ENCODE measurements at regions not wholly inside any gene's neighbourhood (a gene's known extent, or its start where the extent isn't known, plus 50 kb on each side); places are given as distances from the start of the nearest gene placed in this dataset.

DNA sequence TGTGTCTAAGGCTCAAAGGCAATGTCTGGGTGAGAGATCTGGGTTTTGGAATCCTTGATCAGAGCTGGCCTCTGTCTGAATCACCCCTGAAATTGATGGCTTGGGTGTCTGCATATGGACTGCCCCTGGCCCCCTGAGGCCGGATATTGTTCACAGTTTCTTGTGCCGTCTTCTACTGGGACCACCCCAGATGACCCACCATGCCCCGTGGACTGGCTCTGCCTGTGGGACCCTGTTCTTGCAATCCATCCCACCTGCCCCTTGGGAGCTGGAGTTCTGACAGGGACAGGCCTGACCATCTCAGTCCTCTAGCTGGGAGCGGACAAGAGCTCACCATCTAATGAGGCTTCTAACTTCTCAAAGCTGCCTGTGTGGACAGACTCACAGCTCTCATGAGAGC is 119.9 kb downstream of the FAM43A start:
- Histone ChIP-seq H2BK12ac (ENCODE audit: insufficient read length, low read depth, low read length) (no peak overlapping the region), H3K9ac (ENCODE audit: extremely low read depth, insufficient read length, low read length) (no peak overlapping the region), H2BK5ac (ENCODE audit: insufficient read length, low read length) (no peak overlapping the region), H4K20me1 (ENCODE audit: control insufficient read depth, insufficient read depth, insufficient read length) (no peaks in the 10 kb centered on the region), H3K27me3 (ENCODE audit: insufficient read depth, low read length) (no peaks in the 10 kb centered on the region), H3K4me2 (ENCODE audit: insufficient read depth, insufficient read length, low read length) (no peak overlapping the region), H3T11ph (ENCODE audit: low read length) (no peak overlapping the region), H3K4ac (ENCODE audit: low read depth, low read length) (no peak overlapping the region), H2BK20ac (ENCODE audit: low read depth, low read length, poor library complexity, severe bottlenecking) (no peak overlapping the region), H2AFZ (ENCODE audit: low read length) (no peak overlapping the region), H3K23me2 (ENCODE audit: insufficient read length, low read depth, low read length, poor library complexity, severe bottlenecking) (no peaks in the 10 kb centered on the region), H3K56ac (ENCODE audit: insufficient read length, low read depth, low read length) (no peak overlapping the region), H3K79me2 (ENCODE audit: insufficient read depth, low read length) (no peaks in the 10 kb centered on the region; the same call in 1 of the 2 replicates), H3K4me1 (ENCODE audit: insufficient read depth, low read length) (no peaks in the 10 kb centered on the region), H2BK120ac (ENCODE audit: low read depth, low read length, poor library complexity, severe bottlenecking) (no peak overlapping the region), H3K79me1 (ENCODE audit: insufficient read depth, low read depth, low read length, poor library complexity, severe bottlenecking) (no peaks in the 10 kb centered on the region), H2AK5ac (ENCODE audit: insufficient read length, low read length) (no peak overlapping the region), H3K27ac (ENCODE audit: insufficient read length, low read depth, low read length) (no peak overlapping the region), H4K91ac (ENCODE audit: insufficient read length, low read depth, low read length) (no peak overlapping the region), H2BK15ac (ENCODE audit: low read depth, low read length) (no peak overlapping the region), H4K8ac (replicated peaks; ENCODE audit: insufficient read length, low read depth, low read length) (no peak overlapping the region), H4K5ac (ENCODE audit: insufficient read length, low read depth, low read length) (no peak overlapping the region), H3K23ac (ENCODE audit: insufficient read length, low read depth, low read length) (no peak overlapping the region), H3K18ac (ENCODE audit: insufficient read length, low read depth, low read length) (no peak overlapping the region), H3K14ac (ENCODE audit: insufficient read depth, low read length) (no peak overlapping the region), H3K9me3 (ENCODE audit: control insufficient read depth, low read depth, low read length) (no peaks in the 10 kb centered on the region)
- no peaks in the 10 kb centered on the region for H3K9me3 Mint-ChIP-seq
- H3K27ac Mint-ChIP-seq: no peak overlapping the region
- H3K4me3 Mint-ChIP-seq: no peak overlapping the region
- H3K4me1 Mint-ChIP-seq: peaks cover 28% of the 10 kb centered on the region in 2 experiments
- no CpG with 5 or more reads among the region's 4 CpGs for WGBS (ENCODE audit: extremely low coverage, insufficient read length, low lambda C conversion rate)
- DNase-seq: no peak
- H3K27me3 Mint-ChIP-seq (ENCODE audit: low read depth): peaks cover 24% of the 10 kb centered on the region
- TF ChIP-seq, protein P1, sequence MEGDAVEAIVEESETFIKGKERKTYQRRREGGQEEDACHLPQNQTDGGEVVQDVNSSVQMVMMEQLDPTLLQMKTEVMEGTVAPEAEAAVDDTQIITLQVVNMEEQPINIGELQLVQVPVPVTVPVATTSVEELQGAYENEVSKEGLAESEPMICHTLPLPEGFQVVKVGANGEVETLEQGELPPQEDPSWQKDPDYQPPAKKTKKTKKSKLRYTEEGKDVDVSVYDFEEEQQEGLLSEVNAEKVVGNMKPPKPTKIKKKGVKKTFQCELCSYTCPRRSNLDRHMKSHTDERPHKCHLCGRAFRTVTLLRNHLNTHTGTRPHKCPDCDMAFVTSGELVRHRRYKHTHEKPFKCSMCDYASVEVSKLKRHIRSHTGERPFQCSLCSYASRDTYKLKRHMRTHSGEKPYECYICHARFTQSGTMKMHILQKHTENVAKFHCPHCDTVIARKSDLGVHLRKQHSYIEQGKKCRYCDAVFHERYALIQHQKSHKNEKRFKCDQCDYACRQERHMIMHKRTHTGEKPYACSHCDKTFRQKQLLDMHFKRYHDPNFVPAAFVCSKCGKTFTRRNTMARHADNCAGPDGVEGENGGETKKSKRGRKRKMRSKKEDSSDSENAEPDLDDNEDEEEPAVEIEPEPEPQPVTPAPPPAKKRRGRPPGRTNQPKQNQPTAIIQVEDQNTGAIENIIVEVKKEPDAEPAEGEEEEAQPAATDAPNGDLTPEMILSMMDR (conservative IDR thresholded peaks at IDR 0.05): no peak
- H3K36me3 Mint-ChIP-seq (ENCODE audit: insufficient read depth in 1 of 3, low read depth in 3 of 3): no peaks in the 10 kb centered on the region
